Hepatocyte (in vitro differentiated cells): ENCODE measurements at regions not wholly inside any gene's neighbourhood (a gene's known extent, or its start where the extent isn't known, plus 50 kb on each side); places are given as distances from the start of the nearest gene placed in this dataset.

Source experiments
- CTCF ChIP-seq: fragments of 200-600 bp; sonication (generic); IDR thresholded peaks from 2 replicates; pipeline ENCODE4 v1.5.1; 2016; ENCODE audit warnings: antibody characterized with exemption, mild to moderate bottlenecking; ENCODE audit not compliant: poor library complexity
- EZH2 ChIP-seq: fragments of 200-600 bp; sonication (generic); IDR thresholded peaks from 2 replicates; pipeline ENCODE4 v1.6.1; 2016; ENCODE audit warnings: antibody characterized with exemption, mild to moderate bottlenecking, borderline replicate concordance
- EZH2phosphoT487 ChIP-seq: fragments of 200-600 bp; sonication (generic); IDR thresholded peaks from one replicate; pipeline ENCODE4 v1.6.1; 2018; ENCODE audit warnings: antibody characterized with exemption, mild to moderate bottlenecking, low read depth, moderate library complexity; ENCODE audit not compliant: unreplicated experiment, severe bottlenecking

GRCh38 chr1:163875200-163875926, 553.6 kb downstream of the NUF2 start:
- TF ChIP-seq EZH2phosphoT487 (no peak), CTCF (no peak), EZH2 (no peak)
